Activated CD8-positive, alpha-beta memory T cell treated with anti-CD3 and anti-CD28 coated beads for 36 hours (primary cell): ENCODE measurements at regions not wholly inside any gene's neighbourhood (a gene's known extent, or its start where the extent isn't known, plus 50 kb on each side); places are given as distances from the start of the nearest gene placed in this dataset.

Experiments used
- CTCF ChIA-PET: fragments of 350-600 bp; sonication (Branson Sonifier 250); formaldehyde crosslinking; loops from one replicate; lab custom pipeline; 2021; ENCODE audit warnings: antibody characterized with exemption; lab: Charles Lee
- POLR2A ChIA-PET: fragments of 350-600 bp; sonication (Branson Sonifier 250); formaldehyde crosslinking; loops from one replicate; lab custom pipeline; 2021; ENCODE audit warnings: antibody characterized with exemption; lab: Charles Lee

- ChIA-PET CTCF (interaction anchor here (0.5 to 0.6 kb wide), 2 partner anchors 494 to 645 kb away, joined by 3 read pairs; no protein-coding TSS in a partner anchor), POLR2A (interaction anchor here (0.8 kb wide), 1 partner anchor 12 kb away, joined by 3 read pairs; no protein-coding TSS in a partner anchor)
These were observed 143.4 kb upstream of the HS3ST2 start for GRCh38 chr16:22670551-22671041.

- ChIA-PET POLR2A (no interaction called here), CTCF (interaction anchor here (0.5 to 0.7 kb wide), 2 partner anchors 493 to 675 kb away, joined by 3 read pairs; no protein-coding TSS in a partner anchor)
These were observed 142.5 kb upstream of the HS3ST2 start for GRCh38 chr16:22671301-22672076.

- ChIA-PET POLR2A (interaction anchor here (0.6 kb wide), 1 partner anchor 1152 kb away, joined by 3 read pairs; no protein-coding TSS in a partner anchor), CTCF (no interaction called here)
These were observed 141.1 kb upstream of the HS3ST2 start for GRCh38 chr16:22672830-22673210.

GRCh38 chr16:22673421-22673831, 140.5 kb upstream of the HS3ST2 start:
- ChIA-PET CTCF (no interaction called here), POLR2A (no interaction called here)

GRCh38 chr16:22674832-22675191, 139.2 kb upstream of the HS3ST2 start:
- ChIA-PET CTCF (no interaction called here), POLR2A (no interaction called here)

GRCh38 chr16:22675745-22676540, 138.0 kb upstream of the HS3ST2 start:
- POLR2A ChIA-PET = no interaction called here
- CTCF ChIA-PET = interaction anchor here (0.5 kb wide), 1 partner anchor 17 kb away, joined by 4 read pairs; no protein-coding TSS in a partner anchor

- CTCF ChIA-PET = no interaction called here
These were observed 136.7 kb upstream of the HS3ST2 start for GRCh38 chr16:22677024-22677830.

GRCh38 chr16:22678311-22678710, 135.7 kb upstream of the HS3ST2 start:
- CTCF ChIA-PET = no interaction called here
- POLR2A ChIA-PET = no interaction called here

More at GRCh38 chr16:22677024-22677830, 136.7 kb upstream of the HS3ST2 start:
- POLR2A ChIA-PET = interaction anchor here (0.6 kb wide), 1 partner anchor 1157 kb away, joined by 3 read pairs; no protein-coding TSS in a partner anchor

GRCh38 chr16:22681554-22682291, 132.2 kb upstream of the HS3ST2 start:
- ChIA-PET POLR2A (no interaction called here), CTCF (no interaction called here)

GRCh38 chr16:22683258-22683657, 130.7 kb upstream of the HS3ST2 start:
- ChIA-PET CTCF (no interaction called here), POLR2A (no interaction called here)

- ChIA-PET POLR2A (no interaction called here), CTCF (no interaction called here)
These were observed 130.0 kb upstream of the HS3ST2 start for GRCh38 chr16:22683730-22684573.

- ChIA-PET POLR2A (no interaction called here), CTCF (no interaction called here)
These were observed 129.1 kb upstream of the HS3ST2 start for GRCh38 chr16:22684574-22685458.

- ChIA-PET CTCF (no interaction called here), POLR2A (no interaction called here)
These were observed 128.5 kb upstream of the HS3ST2 start for GRCh38 chr16:22685459-22685830.

- POLR2A ChIA-PET = no interaction called here
- CTCF ChIA-PET = no interaction called here
These were observed 126.9 kb upstream of the HS3ST2 start for GRCh38 chr16:22687031-22687530.

GRCh38 chr16:22688463-22688862, 125.5 kb upstream of the HS3ST2 start:
- ChIA-PET POLR2A (no interaction called here), CTCF (no interaction called here)

GRCh38 chr16:22688930-22689329, 125.0 kb upstream of the HS3ST2 start:
- CTCF ChIA-PET = no interaction called here
- POLR2A ChIA-PET = no interaction called here

- CTCF ChIA-PET = no interaction called here
- POLR2A ChIA-PET = no interaction called here
These were observed 122.6 kb upstream of the HS3ST2 start for GRCh38 chr16:22691335-22691734.
